ENCODE measurements at regions not wholly inside any gene's neighbourhood (a gene's known extent, or its start where the extent isn't known, plus 50 kb on each side); places are given as distances from the start of the nearest gene placed in this dataset.

DNA sequence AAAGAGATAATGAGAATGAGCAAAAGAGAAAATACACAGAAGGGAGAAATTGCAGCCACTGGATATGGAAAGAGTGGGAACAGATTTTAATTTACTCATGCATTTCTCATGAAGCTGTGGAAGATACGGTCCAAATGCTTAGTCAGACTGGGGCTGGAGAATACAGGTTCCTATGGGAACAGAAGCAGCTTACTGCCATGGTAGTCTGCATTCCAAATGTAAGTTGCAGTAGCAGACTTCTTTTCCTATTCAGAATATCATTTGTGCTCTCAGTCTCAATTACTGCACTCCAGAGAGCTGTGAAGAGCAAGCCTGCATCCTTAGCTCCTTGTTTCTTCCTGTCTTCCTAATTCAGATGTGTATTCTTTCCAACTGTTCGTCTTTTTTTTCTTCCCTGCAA is 190.8 kb upstream of the TMEM196 start:
- Histone ChIP-seq H3K79me2 (ENCODE audit: control insufficient read depth, insufficient read depth, low read length) (no peaks in the 10 kb centered on the region), H3K27me3 (ENCODE audit: control insufficient read depth, insufficient read depth, low read length) (no peaks in the 10 kb centered on the region), H3K4me1 (ENCODE audit: control insufficient read depth, extremely low read depth, insufficient read depth, low read length) (no peaks in the 10 kb centered on the region), H3K9ac (ENCODE audit: insufficient read depth, low read length) (no peak overlapping the region), H3K4me3 (replicated peaks in 1 of 4; ENCODE audit: control extremely low read depth in 1 of 4, insufficient read depth in 1 of 4, low read depth in 3 of 4, low read length in 4 of 4) (no peak overlapping the region), H2AFZ (ENCODE audit: low read length) (no peak overlapping the region), H3K36me3 (ENCODE audit: control insufficient read depth, insufficient read depth, low read length) (no peaks in the 10 kb centered on the region), H3K27ac (ENCODE audit: insufficient read depth, low read length) (no peak overlapping the region), H3K4me2 (ENCODE audit: extremely low read depth, insufficient read depth, low read length) (no peak overlapping the region), H4K20me1 (ENCODE audit: control insufficient read depth, extremely low read depth, insufficient read depth, low read length) (no peaks in the 10 kb centered on the region), H3K9me3 (ENCODE audit: control insufficient read depth, insufficient read depth, low read depth, low read length) (no peaks in the 10 kb centered on the region)
- no peak for TF ChIP-seq EZH2 (IDR thresholded peaks at IDR 0.05; ENCODE audit: low read length, missing control alignments)
- TF ChIP-seq, protein P1, sequence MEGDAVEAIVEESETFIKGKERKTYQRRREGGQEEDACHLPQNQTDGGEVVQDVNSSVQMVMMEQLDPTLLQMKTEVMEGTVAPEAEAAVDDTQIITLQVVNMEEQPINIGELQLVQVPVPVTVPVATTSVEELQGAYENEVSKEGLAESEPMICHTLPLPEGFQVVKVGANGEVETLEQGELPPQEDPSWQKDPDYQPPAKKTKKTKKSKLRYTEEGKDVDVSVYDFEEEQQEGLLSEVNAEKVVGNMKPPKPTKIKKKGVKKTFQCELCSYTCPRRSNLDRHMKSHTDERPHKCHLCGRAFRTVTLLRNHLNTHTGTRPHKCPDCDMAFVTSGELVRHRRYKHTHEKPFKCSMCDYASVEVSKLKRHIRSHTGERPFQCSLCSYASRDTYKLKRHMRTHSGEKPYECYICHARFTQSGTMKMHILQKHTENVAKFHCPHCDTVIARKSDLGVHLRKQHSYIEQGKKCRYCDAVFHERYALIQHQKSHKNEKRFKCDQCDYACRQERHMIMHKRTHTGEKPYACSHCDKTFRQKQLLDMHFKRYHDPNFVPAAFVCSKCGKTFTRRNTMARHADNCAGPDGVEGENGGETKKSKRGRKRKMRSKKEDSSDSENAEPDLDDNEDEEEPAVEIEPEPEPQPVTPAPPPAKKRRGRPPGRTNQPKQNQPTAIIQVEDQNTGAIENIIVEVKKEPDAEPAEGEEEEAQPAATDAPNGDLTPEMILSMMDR (conservative IDR thresholded peaks at IDR 0.05 in 1 of 2, IDR thresholded peaks at IDR 0.05 in 1 of 2; ENCODE audit: low read depth in 1 of 2, low read length in 2 of 2): no peak
- peak; percentile 41 to 85 for DNase-seq (ENCODE audit: low read depth in 2 of 2)

DNA sequence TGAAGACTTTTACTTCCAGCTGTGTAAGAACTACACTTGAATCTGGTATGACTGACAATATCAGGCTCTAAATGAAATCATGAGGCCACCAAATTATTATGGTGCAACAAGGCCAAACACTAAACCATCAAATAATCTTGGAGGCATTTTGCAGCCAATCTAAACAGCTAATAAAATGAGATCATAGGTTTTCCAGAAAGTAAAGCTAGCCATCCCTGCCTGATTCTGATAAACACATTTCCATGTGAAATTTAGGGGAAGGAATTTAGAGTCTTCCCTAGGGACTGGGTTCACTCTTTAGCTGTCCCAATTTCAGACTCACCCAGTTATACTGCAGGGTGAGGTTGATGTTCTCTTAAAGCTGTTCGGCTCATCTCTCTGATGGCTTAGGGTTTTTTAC is 190.3 kb upstream of the TMEM196 start:
- Histone ChIP-seq H3K79me2 (ENCODE audit: control insufficient read depth, insufficient read depth, low read length) (no peaks in the 10 kb centered on the region), H3K36me3 (ENCODE audit: control insufficient read depth, insufficient read depth, low read length) (no peaks in the 10 kb centered on the region), H3K9me3 (ENCODE audit: control insufficient read depth, insufficient read depth, low read depth, low read length) (no peaks in the 10 kb centered on the region), H3K4me3 (replicated peaks in 1 of 4; ENCODE audit: control extremely low read depth in 1 of 4, insufficient read depth in 1 of 4, low read depth in 3 of 4, low read length in 4 of 4) (no peak overlapping the region), H2AFZ (ENCODE audit: low read length) (no peak overlapping the region), H3K4me2 (ENCODE audit: extremely low read depth, insufficient read depth, low read length) (no peak overlapping the region), H3K27me3 (ENCODE audit: control insufficient read depth, insufficient read depth, low read length) (no peaks in the 10 kb centered on the region), H3K27ac (ENCODE audit: insufficient read depth, low read length) (no peak overlapping the region), H3K4me1 (ENCODE audit: control insufficient read depth, extremely low read depth, insufficient read depth, low read length) (no peaks in the 10 kb centered on the region), H4K20me1 (ENCODE audit: control insufficient read depth, extremely low read depth, insufficient read depth, low read length) (no peaks in the 10 kb centered on the region), H3K9ac (ENCODE audit: insufficient read depth, low read length) (no peak overlapping the region)
- DNase-seq (ENCODE audit: low read depth in 2 of 2): no peak
- TF ChIP-seq, protein P1 (conservative IDR thresholded peaks at IDR 0.05 in 1 of 2, IDR thresholded peaks at IDR 0.05 in 1 of 2; ENCODE audit: low read depth in 1 of 2, low read length in 2 of 2): no peak
- no peak for TF ChIP-seq EZH2 (IDR thresholded peaks at IDR 0.05; ENCODE audit: low read length, missing control alignments)

DNA sequence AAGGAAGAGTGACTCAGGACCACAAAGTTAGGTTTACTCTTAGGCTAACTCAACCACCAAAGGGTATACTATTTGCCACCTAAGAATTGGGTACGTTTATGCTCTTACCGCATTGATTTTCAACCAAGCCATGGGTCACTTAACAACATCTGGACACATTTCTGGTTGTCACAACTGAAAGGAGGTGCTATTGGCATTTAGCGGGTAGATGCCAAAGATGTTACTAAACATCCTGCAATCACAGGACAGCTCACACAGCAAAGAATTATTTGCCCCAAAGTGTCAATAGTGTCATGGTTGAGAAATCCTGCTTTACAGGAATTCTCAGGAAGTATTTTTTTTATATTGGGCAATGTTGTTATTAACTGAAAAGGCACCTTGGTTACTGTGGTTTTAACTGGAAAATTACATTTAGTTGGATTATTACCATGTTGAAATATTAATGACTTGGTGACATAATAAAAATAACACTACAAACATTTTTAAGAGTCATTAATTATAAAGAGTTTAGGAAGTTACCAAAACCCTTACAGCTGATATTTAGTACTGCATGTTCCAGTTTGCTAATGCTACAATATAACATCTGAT is 185.0 kb upstream of the TMEM196 start:
- H3K79me2 ChIP-seq (ENCODE audit: control insufficient read depth, insufficient read depth, low read length): no peaks in the 10 kb centered on the region

More for the DNA sequence above, 185.0 kb upstream of the TMEM196 start:
- no peak overlapping the region for H3K4me3 ChIP-seq (replicated peaks in 1 of 4; ENCODE audit: control extremely low read depth in 1 of 4, insufficient read depth in 1 of 4, low read depth in 3 of 4, low read length in 4 of 4)
- no peak overlapping the region for H2AFZ ChIP-seq (ENCODE audit: low read length)
- TF ChIP-seq, protein P1 (conservative IDR thresholded peaks at IDR 0.05 in 1 of 2, IDR thresholded peaks at IDR 0.05 in 1 of 2; ENCODE audit: low read depth in 1 of 2, low read length in 2 of 2): no peak
- TF ChIP-seq EZH2 (IDR thresholded peaks at IDR 0.05; ENCODE audit: low read length, missing control alignments): no peak
- no peaks in the 10 kb centered on the region for H4K20me1 ChIP-seq (ENCODE audit: control insufficient read depth, extremely low read depth, insufficient read depth, low read length)
- H3K36me3 ChIP-seq (ENCODE audit: control insufficient read depth, insufficient read depth, low read length): no peaks in the 10 kb centered on the region
- no peaks in the 10 kb centered on the region for H3K9me3 ChIP-seq (ENCODE audit: control insufficient read depth, insufficient read depth, low read depth, low read length)
- no peaks in the 10 kb centered on the region for H3K4me1 ChIP-seq (ENCODE audit: control insufficient read depth, extremely low read depth, insufficient read depth, low read length)
- DNase-seq (ENCODE audit: low read depth in 2 of 2): peak; percentile 88 to 93
- no peaks in the 10 kb centered on the region for H3K27me3 ChIP-seq (ENCODE audit: control insufficient read depth, insufficient read depth, low read length)
- peak overlapping the region; percentile 48 for H3K27ac ChIP-seq (ENCODE audit: insufficient read depth, low read length)
- H3K4me2 ChIP-seq (ENCODE audit: extremely low read depth, insufficient read depth, low read length): no peak overlapping the region
- H3K9ac ChIP-seq (ENCODE audit: insufficient read depth, low read length): no peak overlapping the region
